Activated T-helper 1 cell treated with anti-CD3 and anti-CD28 coated beads, Interleukin-2, amount 50 U/mL, for 16 hours (primary cell): ENCODE measurements at regions not wholly inside any gene's neighbourhood (a gene's known extent, or its start where the extent isn't known, plus 50 kb on each side); places are given as distances from the start of the nearest gene placed in this dataset.
A peak's percentile ranks its signal among the peaks of the same experiment; 100 is the strongest.
"Not testable (repeated sequence)": the region's sequence is repeated elsewhere in the genome, so short reads cannot be mapped to it uniquely, and the experiment has no call there.

ENCODE experiments used
- DNase-seq, 2 donors: peaks; one replicate each; pipeline ENCODE4 v3.0.0-alpha.2; 2020; ENCODE audit warnings: low read depth in 1 of 2, low spot score in 1 of 2

DNA sequence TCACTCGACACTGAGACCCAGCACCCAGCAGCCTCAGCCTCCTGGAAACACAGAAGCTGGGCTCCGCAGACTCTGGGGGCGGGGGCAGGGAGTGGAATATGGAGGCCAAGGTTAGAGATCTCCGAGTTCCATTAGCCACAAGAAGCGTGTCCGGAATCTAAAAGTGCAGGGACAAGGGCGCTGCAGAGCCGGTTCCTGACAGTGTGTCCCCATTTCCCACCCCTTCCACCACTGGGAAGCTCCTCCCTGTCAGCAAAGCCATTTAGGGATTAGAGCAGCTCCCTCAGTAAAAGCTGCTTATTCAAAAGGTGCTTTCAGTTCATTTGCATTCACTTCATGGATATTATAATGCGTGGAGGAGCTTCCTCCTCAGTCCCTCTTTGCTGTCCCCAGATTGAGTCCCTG, 74.1 kb upstream of the HSPA9 start:
- DNase-seq: no peak

DNA sequence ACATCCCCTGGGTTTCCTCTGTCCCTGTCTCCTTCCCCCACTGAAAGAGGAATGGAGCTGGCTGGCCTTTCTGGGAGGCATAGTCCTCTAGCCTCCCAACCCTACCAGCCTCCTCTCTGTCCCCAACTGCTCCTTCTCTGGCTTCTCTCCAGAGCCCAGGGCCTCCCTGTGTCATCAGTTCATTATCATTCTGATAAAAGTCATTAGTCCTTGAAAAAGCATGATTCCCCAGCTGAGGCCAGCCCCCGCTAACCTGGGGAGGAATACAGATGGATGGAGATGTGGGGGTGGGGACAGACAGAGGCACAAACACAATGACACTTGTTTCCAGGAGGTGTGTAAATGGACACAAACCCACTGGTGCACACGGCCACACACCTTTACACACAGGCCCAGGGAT, 73.6 kb upstream of the HSPA9 start:
- DNase-seq: no peak

DNA sequence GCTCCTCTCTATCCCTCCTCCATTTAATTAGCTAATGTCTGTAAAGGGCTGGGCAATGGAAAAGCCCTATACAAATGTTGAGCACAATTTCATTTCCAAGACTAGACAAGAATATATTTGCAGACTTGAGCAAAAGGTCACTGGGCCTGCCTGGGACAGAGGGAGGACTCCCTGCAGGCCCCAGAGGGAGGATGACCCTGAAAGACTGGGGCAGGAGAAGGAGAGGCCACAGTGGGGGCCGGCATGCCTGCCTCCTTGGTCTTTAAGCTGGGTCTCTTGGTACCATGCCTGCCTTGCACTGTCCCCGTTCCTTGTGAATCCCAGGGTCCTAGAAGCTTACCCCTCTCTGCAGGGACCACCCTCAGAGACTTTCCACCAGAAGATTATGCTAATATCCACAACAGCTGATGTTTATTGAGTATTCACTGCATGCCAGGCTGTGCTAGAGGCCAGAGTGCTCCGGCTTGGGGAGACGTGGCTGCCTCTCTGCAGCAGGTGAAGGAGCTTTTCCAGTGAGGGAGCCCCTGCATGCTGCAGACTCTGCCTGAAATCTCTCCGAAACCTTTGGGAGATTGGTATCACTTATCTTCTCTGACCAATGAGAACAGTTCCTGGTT, 72.7 kb upstream of the HSPA9 start:
- no peak for DNase-seq

DNA sequence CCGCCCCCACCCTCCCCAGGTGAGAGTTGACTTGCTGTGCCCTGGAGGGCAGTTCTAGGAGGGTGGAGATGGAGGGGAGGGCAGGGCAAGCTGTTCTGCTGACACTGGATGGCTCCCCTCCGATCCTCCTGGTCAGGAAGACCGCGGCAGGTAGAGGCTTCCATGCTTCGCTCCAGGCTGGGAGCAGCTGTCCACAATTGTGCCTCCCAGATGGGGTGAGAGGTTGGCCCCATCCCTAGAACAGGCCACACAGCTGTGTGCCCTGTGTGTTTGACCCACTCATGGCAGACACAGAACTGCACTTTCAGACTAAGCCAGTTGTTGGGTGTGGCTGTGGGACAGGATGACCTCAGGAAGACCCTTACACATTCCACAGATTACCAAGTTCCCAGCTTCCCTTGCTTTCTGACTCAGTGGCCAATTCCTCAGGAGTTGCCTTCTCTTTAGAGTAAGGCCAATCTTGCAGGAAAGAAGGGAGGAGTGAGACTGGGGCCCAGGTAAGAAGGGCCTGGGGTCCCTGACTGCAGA, 72.1 kb upstream of the HSPA9 start:
- DNase-seq: no peak

DNA sequence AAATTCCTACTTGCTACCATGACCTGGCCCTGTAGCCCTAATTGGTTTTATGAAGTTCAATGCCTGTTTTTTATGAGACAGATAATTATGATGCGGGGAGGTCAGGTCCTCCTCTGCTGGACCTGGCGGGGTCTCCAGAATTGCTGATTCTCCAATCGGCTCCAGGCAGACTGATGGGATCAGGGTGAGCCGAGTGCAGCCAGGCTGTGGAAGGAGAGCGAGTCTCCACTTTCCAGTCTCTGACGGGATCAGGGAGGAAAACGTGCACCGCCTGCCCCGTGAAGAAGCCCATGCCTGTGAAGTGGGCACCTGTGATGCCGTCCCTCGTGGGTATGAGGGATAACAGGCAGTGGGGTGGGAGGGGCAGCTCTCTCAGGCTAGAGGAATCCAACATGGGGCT, 71.5 kb upstream of the HSPA9 start:
- DNase-seq: no peak

DNA sequence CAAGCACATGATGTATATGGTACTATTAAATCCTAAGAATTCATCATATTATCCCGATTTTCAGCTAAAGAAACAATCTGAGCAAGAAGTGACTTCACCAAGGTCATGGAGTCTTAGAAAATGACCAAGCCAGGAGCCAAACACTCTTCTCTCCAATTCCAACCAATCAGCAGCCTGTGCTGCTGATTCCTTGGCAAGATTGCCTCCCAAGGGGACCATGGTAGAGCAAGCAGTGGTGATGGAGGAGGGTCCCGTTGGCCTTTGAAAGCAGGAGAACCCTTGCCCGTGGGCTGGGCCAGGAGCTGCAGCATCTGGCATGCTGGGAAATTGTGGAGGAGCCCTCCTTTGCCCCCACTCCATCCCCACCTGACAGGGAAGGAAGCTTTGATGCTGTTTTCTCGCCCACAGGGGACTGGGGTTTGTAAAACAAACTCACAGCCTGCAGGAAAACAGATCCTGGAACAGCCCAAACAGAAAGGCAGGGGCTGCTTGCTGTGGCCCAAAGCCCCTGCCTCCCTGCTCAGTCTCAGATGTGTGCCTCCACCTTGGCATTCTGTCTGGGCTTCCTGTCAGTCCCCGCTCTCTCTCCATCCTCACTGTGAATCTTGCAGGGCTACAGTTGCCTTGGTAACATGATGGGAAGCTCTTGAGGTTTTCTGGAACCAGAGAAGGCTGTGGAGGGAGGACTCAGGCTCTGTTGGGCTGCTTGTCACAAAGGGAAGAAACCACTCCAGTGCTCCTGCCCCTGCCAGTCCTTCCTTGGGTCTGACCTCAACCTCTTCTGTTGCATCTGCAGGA, 70.8 kb upstream of the HSPA9 start:
- DNase-seq: no peak

DNA sequence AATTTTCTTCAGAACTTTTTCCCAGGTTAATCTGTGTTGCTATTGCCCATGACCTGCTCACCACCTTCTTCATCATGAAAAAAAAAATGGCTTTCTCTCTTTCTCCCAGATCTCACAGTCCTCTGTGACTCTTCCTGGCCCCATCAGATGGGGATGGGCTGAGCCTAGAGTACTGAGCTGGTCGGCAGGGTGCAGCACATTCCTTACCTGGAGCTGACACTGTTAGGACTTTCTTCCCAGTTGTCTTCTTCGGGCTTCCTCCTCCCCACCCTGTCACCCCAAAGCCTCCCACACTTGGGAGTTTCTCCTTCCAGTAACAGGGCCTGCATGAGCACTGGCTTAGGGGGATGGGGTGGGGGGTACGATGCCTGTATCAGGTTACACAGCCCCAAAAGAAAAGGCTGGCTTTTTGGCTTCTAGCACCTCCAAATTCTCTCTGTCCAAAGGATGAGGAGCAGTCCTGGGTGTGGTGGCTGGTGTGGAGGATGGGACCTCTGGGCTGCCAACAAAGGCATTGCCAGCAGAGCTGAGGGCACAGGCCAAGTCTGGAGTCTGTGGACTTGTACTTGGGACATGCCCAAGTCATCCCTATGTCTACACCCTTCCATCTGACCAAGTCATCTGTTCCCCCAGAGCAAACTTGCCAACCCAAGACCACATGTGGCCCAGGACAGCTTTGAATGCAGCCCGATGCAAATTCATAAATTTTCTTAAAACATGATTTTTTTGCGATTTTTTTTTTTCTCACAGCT, 68.0 kb upstream of the HSPA9 start:
- DNase-seq: no peak

DNA sequence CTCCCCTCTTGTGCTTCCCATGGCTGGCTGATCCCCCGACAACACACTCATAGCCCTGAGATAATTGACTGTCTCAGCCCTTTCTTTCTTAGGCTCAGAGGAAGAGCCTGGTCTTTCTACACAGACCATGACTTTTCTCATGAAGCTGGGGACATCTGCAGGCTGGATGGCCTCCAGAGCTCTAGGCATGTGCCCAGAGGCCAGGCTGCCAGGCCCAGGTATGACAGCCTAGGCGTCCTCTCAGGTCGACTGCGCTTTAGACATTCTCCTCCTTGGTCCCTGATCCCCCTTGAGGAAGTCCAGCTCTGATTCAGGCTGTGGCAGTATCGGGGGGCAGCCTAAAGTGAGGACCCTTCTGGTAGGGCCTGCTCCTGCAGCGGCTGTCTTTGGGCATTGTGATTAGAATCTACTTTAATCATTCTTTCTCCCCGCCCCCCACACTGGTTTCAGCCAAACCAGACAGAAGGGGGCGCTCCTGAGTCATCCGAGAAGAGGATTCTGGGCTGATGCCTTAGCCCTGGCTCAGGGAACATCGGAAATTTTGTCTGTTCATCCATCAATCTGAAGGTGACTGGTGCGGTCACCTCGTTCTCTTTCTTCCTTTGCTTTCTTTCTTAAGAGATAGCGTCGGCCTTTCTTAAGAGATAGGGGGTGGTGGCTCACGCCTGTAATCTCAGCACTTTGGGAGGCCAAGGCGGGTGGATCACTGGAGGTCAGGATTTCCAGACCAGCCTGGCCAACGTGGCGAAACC, 66.5 kb upstream of the HSPA9 start:
- DNase-seq: peak; percentile 35 to 38

DNA sequence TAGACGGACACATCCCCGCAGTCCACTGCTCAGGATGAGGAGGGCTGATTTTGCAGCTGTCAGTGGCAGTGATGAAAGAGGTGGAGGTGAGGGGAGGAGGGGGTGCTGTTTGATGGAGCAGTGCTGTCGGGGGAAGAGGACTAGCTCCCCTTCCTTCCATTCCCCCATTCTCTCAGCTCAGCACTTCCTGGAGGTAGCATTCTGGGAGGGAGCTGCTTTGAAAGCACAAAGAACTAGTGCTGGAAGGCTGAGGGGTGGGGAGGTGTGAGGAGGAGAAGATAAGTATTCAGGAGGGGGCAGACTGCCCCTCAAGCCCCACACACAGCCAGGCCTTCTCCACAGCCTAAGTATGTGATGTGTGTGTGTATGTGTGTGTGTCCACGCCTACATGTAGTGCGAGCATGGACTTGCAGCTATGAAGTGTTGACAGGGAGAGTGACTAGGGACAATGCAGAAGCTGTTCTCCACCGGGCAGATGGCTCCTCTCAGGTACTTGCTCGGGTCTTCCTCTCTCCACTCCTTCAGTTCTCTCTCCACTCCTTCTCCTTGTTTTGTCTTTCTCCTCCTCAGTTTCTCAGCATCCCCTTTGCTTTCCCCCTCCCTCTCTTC, 65.5 kb upstream of the HSPA9 start:
- DNase-seq: no peak

DNA sequence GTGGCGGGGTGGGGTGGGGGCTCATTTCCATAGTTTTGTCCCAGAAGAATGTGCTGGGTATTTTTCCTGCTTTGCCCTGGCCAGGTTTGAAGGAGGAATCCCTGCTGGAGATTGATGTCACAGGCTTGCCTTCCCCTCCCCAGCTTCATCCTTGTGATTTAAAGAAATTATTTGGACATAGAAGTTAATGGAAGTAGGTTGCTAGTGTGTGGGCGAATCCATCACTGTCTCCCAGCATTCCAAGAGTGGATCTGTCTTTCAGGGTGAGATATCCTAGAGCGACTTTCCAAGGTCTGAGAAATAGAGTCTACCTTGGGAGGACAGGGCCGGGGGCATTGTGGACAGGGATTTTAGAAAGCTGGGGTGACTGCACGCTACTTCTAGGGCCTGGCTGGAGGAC, 64.9 kb upstream of the HSPA9 start:
- DNase-seq: no peak

DNA sequence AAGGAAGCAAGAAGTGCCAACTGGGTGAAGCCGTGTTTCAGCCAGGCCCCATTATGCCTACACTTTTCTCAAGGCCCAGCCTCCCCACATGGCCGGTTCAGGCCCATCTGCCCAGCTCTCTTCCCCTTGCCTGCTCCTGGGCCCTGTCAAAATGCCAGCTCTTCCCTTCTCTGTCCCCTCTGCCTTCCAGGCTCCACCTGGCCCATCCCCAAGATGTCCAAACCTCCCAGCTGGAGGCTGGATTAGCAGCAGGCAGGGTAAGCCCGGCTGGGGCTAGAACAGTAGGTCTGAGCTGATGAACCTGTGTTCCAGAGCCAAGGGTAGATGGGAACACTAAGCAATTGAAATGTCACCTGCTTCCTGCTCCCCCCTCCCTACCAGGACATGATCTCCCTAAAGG, 64.1 kb upstream of the HSPA9 start:
- DNase-seq: no peak

DNA sequence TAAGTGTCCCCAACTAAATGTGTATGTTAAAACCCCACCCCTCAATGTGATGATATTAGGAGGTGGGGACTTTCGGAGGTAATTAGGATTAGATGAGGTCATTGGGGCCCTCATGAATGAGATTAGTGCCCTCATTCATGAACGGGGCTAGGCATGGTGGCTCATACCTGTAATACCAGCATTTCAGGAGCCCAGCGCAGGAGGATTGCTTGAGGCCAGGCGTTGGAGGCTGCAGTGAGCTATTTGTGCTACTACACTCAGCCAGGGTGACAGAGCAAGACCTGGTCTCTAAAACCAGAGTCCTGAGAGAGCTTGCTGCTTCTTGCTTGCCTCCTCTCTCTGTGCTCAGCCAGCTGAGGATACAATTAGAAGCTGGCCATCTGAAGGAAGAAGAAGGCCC, 62.1 kb upstream of the HSPA9 start:
- DNase-seq: no peak

DNA sequence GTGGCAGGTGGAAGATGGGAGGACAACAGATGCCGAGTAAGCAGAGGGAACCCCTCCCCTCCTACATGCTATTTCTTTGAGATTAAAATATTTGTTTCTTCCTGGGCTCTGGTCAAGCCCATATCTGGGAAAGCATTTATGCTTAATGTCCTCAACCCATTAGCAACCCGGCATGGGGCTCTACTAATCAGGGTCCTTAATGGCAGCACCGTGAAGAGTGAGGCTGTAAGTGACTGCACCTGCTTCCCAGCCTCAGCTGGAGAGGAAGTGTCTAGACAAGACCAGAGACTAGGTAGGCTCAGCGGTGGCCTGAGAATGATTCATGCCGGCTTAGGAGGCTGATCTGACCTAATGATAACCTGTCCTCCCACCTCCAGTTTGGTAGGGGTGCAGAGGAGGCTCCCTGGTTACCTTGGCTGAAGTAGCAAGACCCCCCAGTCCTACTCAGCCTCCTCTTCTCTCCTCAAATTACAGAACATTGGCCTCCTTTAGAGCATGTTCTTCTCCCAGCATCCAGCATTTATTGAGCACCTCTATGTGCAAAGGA, 61.3 kb upstream of the HSPA9 start:
- no peak for DNase-seq

DNA sequence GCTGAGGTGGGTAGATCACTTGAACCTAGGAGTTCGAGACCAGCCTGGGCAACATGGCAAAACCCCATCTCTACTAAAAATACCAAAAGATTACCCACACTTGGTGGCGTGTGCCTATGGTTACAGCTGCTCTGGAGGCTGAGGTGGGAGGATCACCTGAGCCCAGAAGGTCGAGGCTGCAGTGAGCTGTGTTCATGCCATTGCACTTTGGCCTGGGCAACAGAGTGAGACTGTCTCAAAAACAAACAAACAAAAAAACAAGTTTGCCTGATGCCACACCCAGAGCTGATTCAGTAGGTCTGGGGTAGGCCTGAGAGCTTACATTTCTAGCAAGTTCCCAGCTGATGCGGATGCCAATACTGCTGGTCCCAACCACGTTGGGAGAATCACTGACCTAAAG, 60.5 kb upstream of the HSPA9 start:
- no peak for DNase-seq

DNA sequence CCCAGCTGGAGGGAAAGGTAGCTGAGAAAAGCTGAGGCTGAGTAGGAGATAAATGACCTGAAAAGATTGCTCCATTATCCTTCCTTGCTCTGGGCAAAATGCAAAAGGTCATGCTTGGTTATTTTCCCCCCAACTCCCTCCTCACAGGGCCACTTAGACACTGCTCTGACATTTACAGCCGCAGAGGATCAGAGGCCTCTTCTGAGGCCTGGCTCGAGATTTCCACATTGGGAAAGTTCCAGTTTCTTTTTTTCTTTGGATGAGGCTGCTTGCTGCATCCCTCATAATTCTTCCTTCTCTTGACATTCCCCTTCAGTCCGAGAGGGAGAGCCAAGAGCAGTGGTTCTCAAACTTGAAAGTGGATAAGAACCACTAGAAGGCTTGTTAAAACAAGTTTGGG, 60.1 kb upstream of the HSPA9 start:
- DNase-seq: no peak

DNA sequence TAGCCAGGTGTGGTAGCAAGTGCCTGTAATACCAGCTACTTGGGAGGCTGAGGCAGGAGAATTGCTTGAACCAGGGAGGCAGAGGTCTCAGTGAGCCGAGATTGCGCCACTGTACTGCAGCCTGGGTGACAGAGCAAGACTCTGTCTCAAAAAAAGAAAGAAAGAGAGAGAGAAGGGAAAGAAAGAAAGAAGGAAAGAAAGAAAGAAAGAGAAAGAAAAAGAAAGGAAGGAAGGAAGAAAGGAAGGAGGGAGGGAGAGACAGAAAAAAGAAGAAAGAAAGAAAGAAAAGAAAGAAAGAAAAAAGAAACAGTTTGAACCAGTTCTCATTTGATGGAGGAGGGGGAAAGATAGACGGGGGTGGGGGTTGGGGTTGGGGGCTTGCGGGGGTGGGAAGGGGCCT, 59.6 kb upstream of the HSPA9 start:
- DNase-seq: not testable (repeated sequence)

DNA sequence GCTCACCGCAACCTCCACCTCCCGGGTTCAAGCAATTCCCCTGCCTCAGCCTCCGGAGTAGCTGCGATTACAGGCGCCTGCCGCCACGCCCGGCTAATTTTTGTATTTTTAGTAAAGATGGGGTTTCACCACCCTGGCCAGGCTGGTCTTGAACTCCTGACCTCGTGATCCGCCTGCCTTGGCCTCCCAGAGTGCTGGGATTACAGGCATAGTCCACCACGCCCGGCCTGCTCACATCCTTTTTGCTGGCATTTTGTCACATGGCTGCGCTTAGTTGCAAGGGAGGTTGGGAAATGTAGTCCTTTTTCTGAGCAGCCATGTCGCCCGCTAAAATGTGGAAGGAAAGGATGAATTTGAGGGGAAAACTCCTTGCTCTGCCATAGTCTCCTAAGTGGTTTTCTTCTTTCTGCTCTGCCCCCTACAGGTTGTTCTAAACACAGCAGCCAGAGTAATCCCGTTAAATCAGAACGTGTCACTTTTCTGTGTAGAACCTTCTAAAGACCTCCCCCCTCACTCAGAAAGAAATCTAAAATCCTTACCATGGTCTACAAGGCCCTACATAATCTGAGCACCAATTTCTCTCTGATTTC, 57.8 kb upstream of the HSPA9 start:
- DNase-seq: no peak

DNA sequence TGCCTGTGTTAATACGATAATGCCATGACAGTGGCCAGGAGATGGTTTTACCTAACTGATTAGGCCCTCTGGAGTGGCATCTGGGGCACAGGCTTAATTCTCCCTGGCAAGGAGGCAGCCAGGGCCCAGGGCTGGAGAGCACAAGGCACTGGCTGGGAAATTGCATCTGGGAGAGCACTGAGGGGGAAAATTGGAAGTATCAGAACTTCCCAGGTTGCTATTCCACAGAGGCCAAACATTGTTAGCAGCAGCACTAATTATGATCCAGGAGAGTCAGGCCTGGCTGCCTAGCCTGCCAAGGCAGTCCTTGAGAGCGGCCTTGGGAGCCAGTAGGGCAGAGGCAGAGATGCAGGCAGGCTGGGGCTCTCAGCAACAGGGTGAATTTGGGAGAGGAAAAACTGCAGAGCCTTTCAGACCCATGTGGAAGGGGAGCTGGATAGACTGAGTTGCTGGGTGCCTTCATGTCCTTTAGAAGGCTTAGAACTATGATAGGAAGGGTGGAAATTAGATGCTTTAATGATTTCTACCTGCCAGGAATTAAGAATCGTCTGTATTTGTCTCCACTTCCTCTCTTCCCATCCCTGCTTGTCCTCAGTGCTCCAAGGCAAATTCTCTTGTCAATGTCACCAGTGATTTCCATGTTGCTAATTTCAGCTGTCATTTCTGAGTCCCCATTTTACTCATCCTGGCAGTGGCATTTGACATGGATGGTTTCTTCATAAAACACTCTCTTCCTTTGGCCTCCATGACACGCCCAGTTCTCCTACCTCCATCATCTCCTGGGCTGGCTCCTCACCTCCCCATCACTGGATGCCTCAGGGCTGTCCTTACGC, 56.1 kb upstream of the HSPA9 start:
- DNase-seq: no peak

DNA sequence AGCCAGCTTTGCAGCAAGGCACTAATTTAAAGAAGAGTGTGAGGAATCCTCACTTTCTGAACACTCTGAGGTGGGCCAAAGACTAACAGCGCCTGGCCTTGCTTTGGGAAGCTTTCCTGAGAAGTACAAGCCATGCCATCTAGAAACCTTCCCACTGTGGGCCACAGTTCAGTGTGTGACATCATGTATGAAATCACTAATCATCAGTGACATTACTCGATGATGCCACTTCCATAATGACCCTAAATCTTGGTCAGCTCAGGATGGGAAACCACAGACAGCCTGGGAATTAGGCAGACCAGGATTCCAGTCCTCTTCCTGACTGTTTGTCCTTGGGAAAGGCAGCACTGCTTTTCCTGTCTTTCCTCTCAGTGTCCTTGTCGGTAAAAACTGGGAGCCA, 54.2 kb upstream of the HSPA9 start:
- no peak for DNase-seq
